Peyer's patch (tissue), 4 donors: ENCODE measurements at regions not wholly inside any gene's neighbourhood (a gene's known extent, or its start where the extent isn't known, plus 50 kb on each side); places are given as distances from the start of the nearest gene placed in this dataset.

Source experiments
- DNase-seq, 3 donors: peaks; one replicate each; pipeline ENCODE4 v3.0.0-alpha.2; 2017 to 2019
- H3K27ac ChIP-seq, 4 donors: fragments of 200-600 bp; sonication (generic); one replicate each; pipeline ENCODE4 v1.5.1; 2016 to 2019
- H3K27me3 ChIP-seq, 2 donors: fragments of 200-600 bp; sonication (generic); one replicate each; pipeline ENCODE4 v1.5.1; 2019
- H3K36me3 ChIP-seq, 3 donors: fragments of 200-600 bp; sonication (generic); one replicate each; pipeline ENCODE4 v1.5.1; 2016 to 2019
- H3K4me1 ChIP-seq, 4 donors: fragments of 200-600 bp; sonication (generic); one replicate each; pipeline ENCODE4 v1.5.1; 2016 to 2019
- H3K4me3 ChIP-seq, 4 donors: fragments of 200-600 bp; sonication (generic); 1 replicate in 3 of 4; 2 replicates in 1 of 4; pipeline ENCODE4 v1.5.1; 2016 to 2019; ENCODE audit warnings: mild to moderate bottlenecking in 1 of 4
- H3K9me3 ChIP-seq, 4 donors: fragments of 200-600 bp; sonication (generic); one replicate each; pipeline ENCODE4 v1.5.1; 2016 to 2019; ENCODE audit warnings: mild to moderate bottlenecking in 1 of 4
- POLR2A ChIP-seq, 2 donors: fragments of 450-650 bp; IDR thresholded peaks; one replicate each; pipeline ENCODE4 v1.5.1; 2017; ENCODE audit warnings: antibody characterized with exemption in 2 of 2, mild to moderate bottlenecking in 2 of 2, moderate library complexity in 2 of 2
- TF ChIP-seq, protein P1 (sequence below), 6 experiments: fragments of 450-650 bp in 4 of 6; fragments of 200-600 bp in 2 of 6; sonication (generic) in 1 of 6; IDR thresholded peaks; one replicate each; pipeline ENCODE4 v1.5.1; 2017 to 2019; ENCODE audit warnings: antibody characterized with exemption in 6 of 6, mild to moderate bottlenecking in 3 of 6, moderate library complexity in 1 of 6

DNA sequence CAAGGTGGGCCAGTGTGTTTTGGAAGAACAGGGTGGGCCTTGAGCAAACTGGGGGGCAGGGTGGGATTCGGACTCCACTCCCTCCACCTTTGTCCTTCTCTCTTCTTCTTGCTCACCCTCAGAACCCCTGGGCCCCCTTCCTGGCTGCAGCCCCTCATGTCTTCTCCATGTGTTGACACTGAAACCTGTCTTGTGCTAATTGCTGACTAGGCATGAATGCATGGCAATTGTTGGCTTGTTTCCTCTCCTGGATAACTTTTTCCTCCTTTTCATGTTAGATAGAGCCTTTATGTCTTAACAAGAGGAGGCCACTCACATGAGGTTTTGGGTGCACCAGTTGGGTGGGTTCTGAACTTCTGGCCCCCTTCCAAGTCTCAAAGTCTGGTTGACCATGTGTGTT is 181.6 kb upstream of the MKI67 start:
- Histone ChIP-seq H3K9me3 (no peaks in the 10 kb centered on the region), H3K27ac (no peak overlapping the region), H3K4me3 (no peak overlapping the region), H3K27me3 (no peaks in the 10 kb centered on the region), H3K4me1 (no peaks in the 10 kb centered on the region), H3K36me3 (no peaks in the 10 kb centered on the region)
- TF ChIP-seq POLR2A (IDR thresholded peaks at IDR 0.05), result no peak
- TF ChIP-seq, protein P1, sequence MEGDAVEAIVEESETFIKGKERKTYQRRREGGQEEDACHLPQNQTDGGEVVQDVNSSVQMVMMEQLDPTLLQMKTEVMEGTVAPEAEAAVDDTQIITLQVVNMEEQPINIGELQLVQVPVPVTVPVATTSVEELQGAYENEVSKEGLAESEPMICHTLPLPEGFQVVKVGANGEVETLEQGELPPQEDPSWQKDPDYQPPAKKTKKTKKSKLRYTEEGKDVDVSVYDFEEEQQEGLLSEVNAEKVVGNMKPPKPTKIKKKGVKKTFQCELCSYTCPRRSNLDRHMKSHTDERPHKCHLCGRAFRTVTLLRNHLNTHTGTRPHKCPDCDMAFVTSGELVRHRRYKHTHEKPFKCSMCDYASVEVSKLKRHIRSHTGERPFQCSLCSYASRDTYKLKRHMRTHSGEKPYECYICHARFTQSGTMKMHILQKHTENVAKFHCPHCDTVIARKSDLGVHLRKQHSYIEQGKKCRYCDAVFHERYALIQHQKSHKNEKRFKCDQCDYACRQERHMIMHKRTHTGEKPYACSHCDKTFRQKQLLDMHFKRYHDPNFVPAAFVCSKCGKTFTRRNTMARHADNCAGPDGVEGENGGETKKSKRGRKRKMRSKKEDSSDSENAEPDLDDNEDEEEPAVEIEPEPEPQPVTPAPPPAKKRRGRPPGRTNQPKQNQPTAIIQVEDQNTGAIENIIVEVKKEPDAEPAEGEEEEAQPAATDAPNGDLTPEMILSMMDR (IDR thresholded peaks at IDR 0.05), result no peak
- peak in 1 of 3 donors; percentile 10 for DNase-seq

- Histone ChIP-seq H3K27ac (no peak overlapping the region), H3K4me1 (no peaks in the 10 kb centered on the region), H3K36me3 (no peaks in the 10 kb centered on the region), H3K4me3 (no peak overlapping the region), H3K27me3 (no peaks in the 10 kb centered on the region), H3K9me3 (no peaks in the 10 kb centered on the region)
- TF ChIP-seq, protein P1 (IDR thresholded peaks at IDR 0.05), result no peak
- TF ChIP-seq POLR2A (IDR thresholded peaks at IDR 0.05), result no peak
- no peak for DNase-seq
Measured at GRCh38 chr10:128310971-128311658, 184.9 kb upstream of the MKI67 start.

DNA sequence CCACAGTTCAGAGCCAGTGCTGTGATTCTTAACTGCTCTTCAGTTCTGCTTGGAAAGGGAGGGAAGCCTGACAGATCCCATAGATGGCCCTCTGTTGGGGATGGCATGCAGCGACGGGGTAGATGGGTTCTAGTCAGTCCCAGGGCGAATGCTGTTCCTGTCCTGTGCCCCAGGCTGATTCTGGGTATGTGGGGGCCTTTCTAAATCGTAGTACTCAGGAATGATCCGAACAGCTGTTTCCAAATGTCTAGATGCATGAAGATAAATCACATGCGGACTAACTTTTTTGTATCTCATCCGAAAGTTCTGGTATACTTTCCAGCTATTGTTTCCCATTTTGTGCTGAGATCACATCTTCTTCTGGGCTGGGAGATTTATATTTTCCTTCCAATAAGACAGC is 186.0 kb upstream of the MKI67 start:
- TF ChIP-seq, protein P1 (IDR thresholded peaks at IDR 0.05), result no peak
- TF ChIP-seq POLR2A (IDR thresholded peaks at IDR 0.05), result no peak
- Histone ChIP-seq H3K27ac (no peak overlapping the region), H3K9me3 (no peaks in the 10 kb centered on the region), H3K36me3 (no peaks in the 10 kb centered on the region), H3K4me3 (no peak overlapping the region), H3K4me1 (no peaks in the 10 kb centered on the region), H3K27me3 (no peaks in the 10 kb centered on the region)
- no peak for DNase-seq

DNA sequence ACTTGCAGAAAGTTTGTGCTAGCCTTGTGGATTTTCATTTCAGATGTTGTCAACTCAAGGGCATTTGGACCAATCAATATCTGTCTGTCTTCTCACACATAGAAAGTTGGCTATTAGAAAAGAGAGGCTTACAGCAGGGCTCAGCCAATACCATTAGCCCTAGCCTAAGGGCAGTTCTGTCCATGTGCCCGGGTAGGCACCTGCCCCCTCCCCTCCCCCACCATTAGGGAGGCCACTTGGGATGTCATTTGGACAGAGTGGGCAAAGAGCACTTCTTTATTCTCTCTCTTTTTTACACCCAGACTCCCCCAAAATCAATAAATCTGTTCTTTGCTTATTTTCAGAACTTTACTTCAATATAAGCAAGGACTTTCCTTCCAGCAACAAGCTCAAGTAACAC is 188.5 kb upstream of the MKI67 start:
- no peak overlapping the region for H3K27ac ChIP-seq
- TF ChIP-seq POLR2A (IDR thresholded peaks at IDR 0.05), result no peak
- TF ChIP-seq, protein P1 (IDR thresholded peaks at IDR 0.05), result no peak
- no peaks in the 10 kb centered on the region for H3K9me3 ChIP-seq
- no peak for DNase-seq
- no peaks in the 10 kb centered on the region for H3K4me1 ChIP-seq
- H3K4me3 ChIP-seq, result no peak overlapping the region
- H3K36me3 ChIP-seq, result no peaks in the 10 kb centered on the region
- no peaks in the 10 kb centered on the region for H3K27me3 ChIP-seq

- TF ChIP-seq POLR2A (IDR thresholded peaks at IDR 0.05), result no peak
- TF ChIP-seq, protein P1 (IDR thresholded peaks at IDR 0.05), result no peak
- Histone ChIP-seq H3K36me3 (no peaks in the 10 kb centered on the region), H3K4me3 (no peak overlapping the region), H3K27me3 (no peaks in the 10 kb centered on the region), H3K9me3 (no peaks in the 10 kb centered on the region), H3K27ac (no peak overlapping the region), H3K4me1 (no peaks in the 10 kb centered on the region)
- no peak for DNase-seq
Measured at GRCh38 chr10:128316121-128316726, 190.0 kb upstream of the MKI67 start.
